ENCODE measurements at regions not wholly inside any gene's neighbourhood (a gene's known extent, or its start where the extent isn't known, plus 50 kb on each side); places are given as distances from the start of the nearest gene placed in this dataset.

- no peak for DNase-seq (ENCODE audit: low read depth in 6 of 9, low spot score in 9 of 9)
- Histone ChIP-seq H3K4me3 (ENCODE audit: low read length in 2 of 2) (no peak overlapping the region), H3K4me1 (ENCODE audit: control insufficient read depth in 2 of 2, insufficient read depth in 2 of 2, low read length in 2 of 2) (no peaks in the 10 kb centered on the region), H3K36me3 (ENCODE audit: control insufficient read depth in 2 of 2, insufficient read depth in 2 of 2, low read length in 1 of 2) (no peaks in the 10 kb centered on the region), H3K27me3 (ENCODE audit: control insufficient read depth in 2 of 2, insufficient read depth in 1 of 2, low read length in 1 of 2) (no peaks in the 10 kb centered on the region), H3K27ac (ENCODE audit: low read depth in 1 of 2, low read length in 1 of 2) (no peak overlapping the region), H3K9me3 (ENCODE audit: control insufficient read depth in 2 of 2, insufficient read depth in 1 of 2, low read length in 1 of 2) (no peaks in the 10 kb centered on the region)
- 95% methylated on average over 4 of the region's 4 CpGs for WGBS
Measured at GRCh38 chr6:140777780-140778179, 1354.9 kb upstream of the GJE1 start.

GRCh38 chr6:140775061-140775460 is 1357.7 kb upstream of the GJE1 start:
- H3K4me1 ChIP-seq (ENCODE audit: control insufficient read depth in 2 of 2, insufficient read depth in 2 of 2, low read length in 2 of 2) = no peaks in the 10 kb centered on the region
- H3K9me3 ChIP-seq (ENCODE audit: control insufficient read depth in 2 of 2, insufficient read depth in 1 of 2, low read length in 1 of 2) = no peaks in the 10 kb centered on the region
- DNase-seq (ENCODE audit: low read depth in 6 of 9, low spot score in 9 of 9) = no peak
- H3K27ac ChIP-seq (ENCODE audit: low read depth in 1 of 2, low read length in 1 of 2) = no peak overlapping the region
- H3K4me3 ChIP-seq (ENCODE audit: low read length in 2 of 2) = no peak overlapping the region
- H3K27me3 ChIP-seq (ENCODE audit: control insufficient read depth in 2 of 2, insufficient read depth in 1 of 2, low read length in 1 of 2) = no peaks in the 10 kb centered on the region
- 96% methylated on average over 3 of the region's 3 CpGs for WGBS
- H3K36me3 ChIP-seq (ENCODE audit: control insufficient read depth in 2 of 2, insufficient read depth in 2 of 2, low read length in 1 of 2) = no peaks in the 10 kb centered on the region

- no peaks in the 10 kb centered on the region for H3K4me1 ChIP-seq (ENCODE audit: control insufficient read depth in 2 of 2, insufficient read depth in 2 of 2, low read length in 2 of 2)
- H3K36me3 ChIP-seq (ENCODE audit: control insufficient read depth in 2 of 2, insufficient read depth in 2 of 2, low read length in 1 of 2) = no peaks in the 10 kb centered on the region
- H3K4me3 ChIP-seq (ENCODE audit: low read length in 2 of 2) = no peak overlapping the region
- no peaks in the 10 kb centered on the region for H3K27me3 ChIP-seq (ENCODE audit: control insufficient read depth in 2 of 2, insufficient read depth in 1 of 2, low read length in 1 of 2)
- WGBS = 90% methylated on average over 3 of the region's 3 CpGs
- no peaks in the 10 kb centered on the region for H3K9me3 ChIP-seq (ENCODE audit: control insufficient read depth in 2 of 2, insufficient read depth in 1 of 2, low read length in 1 of 2)
- H3K27ac ChIP-seq (ENCODE audit: low read depth in 1 of 2, low read length in 1 of 2) = no peak overlapping the region
- DNase-seq (ENCODE audit: low read depth in 6 of 9, low spot score in 9 of 9) = peak in 1 of 9 donors; percentile 1
Measured at GRCh38 chr6:140774080-140774505, 1358.6 kb upstream of the GJE1 start.

GRCh38 chr6:140773276-140773675 is 1359.4 kb upstream of the GJE1 start:
- Histone ChIP-seq H3K27me3 (ENCODE audit: control insufficient read depth in 2 of 2, insufficient read depth in 1 of 2, low read length in 1 of 2) (no peaks in the 10 kb centered on the region), H3K27ac (ENCODE audit: low read depth in 1 of 2, low read length in 1 of 2) (no peak overlapping the region), H3K36me3 (ENCODE audit: control insufficient read depth in 2 of 2, insufficient read depth in 2 of 2, low read length in 1 of 2) (no peaks in the 10 kb centered on the region), H3K4me3 (ENCODE audit: low read length in 2 of 2) (no peak overlapping the region), H3K4me1 (ENCODE audit: control insufficient read depth in 2 of 2, insufficient read depth in 2 of 2, low read length in 2 of 2) (no peaks in the 10 kb centered on the region), H3K9me3 (ENCODE audit: control insufficient read depth in 2 of 2, insufficient read depth in 1 of 2, low read length in 1 of 2) (no peaks in the 10 kb centered on the region)
- DNase-seq (ENCODE audit: low read depth in 6 of 9, low spot score in 9 of 9) = no peak

- Histone ChIP-seq H3K27me3 (ENCODE audit: control insufficient read depth in 2 of 2, insufficient read depth in 1 of 2, low read length in 1 of 2) (no peaks in the 10 kb centered on the region), H3K36me3 (ENCODE audit: control insufficient read depth in 2 of 2, insufficient read depth in 2 of 2, low read length in 1 of 2) (no peaks in the 10 kb centered on the region), H3K9me3 (ENCODE audit: control insufficient read depth in 2 of 2, insufficient read depth in 1 of 2, low read length in 1 of 2) (no peaks in the 10 kb centered on the region), H3K4me1 (ENCODE audit: control insufficient read depth in 2 of 2, insufficient read depth in 2 of 2, low read length in 2 of 2) (no peaks in the 10 kb centered on the region), H3K27ac (ENCODE audit: low read depth in 1 of 2, low read length in 1 of 2) (no peak overlapping the region), H3K4me3 (ENCODE audit: low read length in 2 of 2) (no peak overlapping the region)
- 92% methylated on average over 3 of the region's 3 CpGs for WGBS
- DNase-seq (ENCODE audit: low read depth in 6 of 9, low spot score in 9 of 9) = no peak
Measured at GRCh38 chr6:140772576-140772975, 1360.1 kb upstream of the GJE1 start.

- DNase-seq (ENCODE audit: low read depth in 6 of 9, low spot score in 9 of 9) = no peak
- no peak overlapping the region for H3K4me3 ChIP-seq (ENCODE audit: low read length in 2 of 2)
- WGBS = 81% methylated on average over 3 of the region's 3 CpGs
- H3K4me1 ChIP-seq (ENCODE audit: control insufficient read depth in 2 of 2, insufficient read depth in 2 of 2, low read length in 2 of 2) = no peaks in the 10 kb centered on the region
- H3K27me3 ChIP-seq (ENCODE audit: control insufficient read depth in 2 of 2, insufficient read depth in 1 of 2, low read length in 1 of 2) = no peaks in the 10 kb centered on the region
- no peaks in the 10 kb centered on the region for H3K9me3 ChIP-seq (ENCODE audit: control insufficient read depth in 2 of 2, insufficient read depth in 1 of 2, low read length in 1 of 2)
- H3K36me3 ChIP-seq (ENCODE audit: control insufficient read depth in 2 of 2, insufficient read depth in 2 of 2, low read length in 1 of 2) = no peaks in the 10 kb centered on the region
- H3K27ac ChIP-seq (ENCODE audit: low read depth in 1 of 2, low read length in 1 of 2) = no peak overlapping the region
Measured at GRCh38 chr6:140768133-140768532, 1364.6 kb upstream of the GJE1 start.

- no peaks in the 10 kb centered on the region for H3K9me3 ChIP-seq (ENCODE audit: control insufficient read depth in 2 of 2, insufficient read depth in 1 of 2, low read length in 1 of 2)
- no peaks in the 10 kb centered on the region for H3K27me3 ChIP-seq (ENCODE audit: control insufficient read depth in 2 of 2, insufficient read depth in 1 of 2, low read length in 1 of 2)
- no peaks in the 10 kb centered on the region for H3K4me1 ChIP-seq (ENCODE audit: control insufficient read depth in 2 of 2, insufficient read depth in 2 of 2, low read length in 2 of 2)
- H3K27ac ChIP-seq (ENCODE audit: low read depth in 1 of 2, low read length in 1 of 2) = no peak overlapping the region
- 92% methylated on average over 2 of the region's 2 CpGs for WGBS
- no peak overlapping the region for H3K4me3 ChIP-seq (ENCODE audit: low read length in 2 of 2)
- no peak for DNase-seq (ENCODE audit: low read depth in 6 of 9, low spot score in 9 of 9)
- H3K36me3 ChIP-seq (ENCODE audit: control insufficient read depth in 2 of 2, insufficient read depth in 2 of 2, low read length in 1 of 2) = no peaks in the 10 kb centered on the region
Measured at GRCh38 chr6:140766999-140767398, 1365.7 kb upstream of the GJE1 start.

- 90% methylated on average over 3 of the region's 3 CpGs for WGBS
- H3K4me1 ChIP-seq (ENCODE audit: control insufficient read depth in 2 of 2, insufficient read depth in 2 of 2, low read length in 2 of 2) = no peaks in the 10 kb centered on the region
- H3K27ac ChIP-seq (ENCODE audit: low read depth in 1 of 2, low read length in 1 of 2) = no peak overlapping the region
- H3K27me3 ChIP-seq (ENCODE audit: control insufficient read depth in 2 of 2, insufficient read depth in 1 of 2, low read length in 1 of 2) = no peaks in the 10 kb centered on the region
- no peak overlapping the region for H3K4me3 ChIP-seq (ENCODE audit: low read length in 2 of 2)
- no peaks in the 10 kb centered on the region for H3K9me3 ChIP-seq (ENCODE audit: control insufficient read depth in 2 of 2, insufficient read depth in 1 of 2, low read length in 1 of 2)
- DNase-seq (ENCODE audit: low read depth in 6 of 9, low spot score in 9 of 9) = no peak
- H3K36me3 ChIP-seq (ENCODE audit: control insufficient read depth in 2 of 2, insufficient read depth in 2 of 2, low read length in 1 of 2) = no peaks in the 10 kb centered on the region
Measured at GRCh38 chr6:140758169-140758877, 1374.4 kb upstream of the GJE1 start.

GRCh38 chr6:140752234-140752633 is 1377.8 kb upstream of the CITED2 start:
- WGBS = 96% methylated on average over 1 of the region's 1 CpG

More at GRCh38 chr6:140752234-140752633, 1377.8 kb upstream of the CITED2 start:
- H3K4me3 ChIP-seq (ENCODE audit: low read length in 2 of 2) = no peak overlapping the region
- H3K36me3 ChIP-seq (ENCODE audit: control insufficient read depth in 2 of 2, insufficient read depth in 2 of 2, low read length in 1 of 2) = no peaks in the 10 kb centered on the region
- no peak for DNase-seq (ENCODE audit: low read depth in 6 of 9, low spot score in 9 of 9)
- H3K4me1 ChIP-seq (ENCODE audit: control insufficient read depth in 2 of 2, insufficient read depth in 2 of 2, low read length in 2 of 2) = no peaks in the 10 kb centered on the region
- no peaks in the 10 kb centered on the region for H3K27me3 ChIP-seq (ENCODE audit: control insufficient read depth in 2 of 2, insufficient read depth in 1 of 2, low read length in 1 of 2)
- H3K27ac ChIP-seq (ENCODE audit: low read depth in 1 of 2, low read length in 1 of 2) = no peak overlapping the region
- peaks cover 0 to 3% of the 10 kb centered on the region in 2 donors for H3K9me3 ChIP-seq (ENCODE audit: control insufficient read depth in 2 of 2, insufficient read depth in 1 of 2, low read length in 1 of 2)

All from thymus (tissue), 11 donors.